Stimulated activated naive CD8-positive, alpha-beta T cell treated with anti-CD3 and anti-CD28 coated beads, Interleukin-15, amount 100 ng/mL, for 72 hours (primary cell): ENCODE measurements at regions not wholly inside any gene's neighbourhood (a gene's known extent, or its start where the extent isn't known, plus 50 kb on each side); places are given as distances from the start of the nearest gene placed in this dataset.
A peak's percentile ranks its signal among the peaks of the same experiment; 100 is the strongest.

Source experiments
- ATAC-seq: fragments of 150-1000 bp; cut with Tn5 transposase; 2 replicates; pipeline ENCODE4 v1.10.0; 2021; ENCODE audit warnings: mild to moderate bottlenecking, moderate library complexity
- DNase-seq, 2 donors: peaks; one replicate each; pipeline ENCODE4 v3.0.0; 2021 to 2022
- H3K27ac Mint-ChIP-seq, 2 donors: one replicate each; pipeline ENCODE4 v1.8.0; 2022; ENCODE audit warnings: mild to moderate bottlenecking in 2 of 2, mixed read lengths in 2 of 2, moderate library complexity in 2 of 2
- H3K27me3 Mint-ChIP-seq: one replicate; pipeline ENCODE4 v1.8.0; 2022; ENCODE audit warnings: mixed read lengths
- H3K4me1 Mint-ChIP-seq: one replicate; pipeline ENCODE4 v1.8.0; 2022; ENCODE audit warnings: mild to moderate bottlenecking, mixed read lengths
- H3K4me3 Mint-ChIP-seq, 2 donors: one replicate each; pipeline ENCODE4 v1.8.0; 2022; ENCODE audit warnings: mild to moderate bottlenecking in 2 of 2, mixed read lengths in 2 of 2, moderate library complexity in 1 of 2
- H3K9me3 Mint-ChIP-seq, 2 donors: one replicate each; pipeline ENCODE4 v1.8.0; 2022; ENCODE audit warnings: mixed read lengths in 2 of 2

- Mint-ChIP-seq H3K4me3 (no peak overlapping the region), H3K9me3 (no peaks in the 10 kb centered on the region)
- no peak for ATAC-seq
These were observed 390.7 kb upstream of the RGMA start for GRCh38 chr15:93479715-93480114.

GRCh38 chr15:93478947-93479346 is 389.9 kb upstream of the RGMA start:
- Mint-ChIP-seq H3K27me3 (no peaks in the 10 kb centered on the region), H3K4me1 (no peaks in the 10 kb centered on the region), H3K4me3 (no peak overlapping the region), H3K27ac (no peak overlapping the region), H3K9me3 (no peaks in the 10 kb centered on the region)
- ATAC-seq (no peak), DNase-seq (no peak)

More at GRCh38 chr15:93479715-93480114, 390.7 kb upstream of the RGMA start:
- Mint-ChIP-seq H3K4me1 (no peaks in the 10 kb centered on the region), H3K27ac (no peak overlapping the region), H3K27me3 (no peaks in the 10 kb centered on the region)
- no peak for DNase-seq

DNA sequence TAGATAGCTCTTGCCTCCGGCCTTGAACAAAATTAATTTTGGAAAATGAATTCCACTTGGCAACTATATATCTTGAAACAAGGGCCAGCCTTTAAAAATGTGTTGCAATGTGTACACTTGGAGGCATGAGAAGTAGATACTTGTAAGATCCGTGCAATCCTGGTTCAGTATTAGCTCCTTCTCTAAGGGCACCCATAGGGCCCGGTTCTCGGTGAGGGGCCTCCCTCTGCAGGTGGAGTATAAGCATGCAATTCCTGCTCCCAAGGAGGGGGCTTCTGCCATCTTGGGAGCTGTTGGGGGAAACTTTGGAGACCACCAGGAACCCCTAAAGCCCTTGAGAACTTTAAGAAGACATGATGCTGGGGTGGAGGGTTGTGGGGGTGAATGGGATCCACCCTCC is 388.7 kb upstream of the RGMA start:
- Mint-ChIP-seq H3K9me3 (no peaks in the 10 kb centered on the region), H3K4me1 (no peaks in the 10 kb centered on the region), H3K4me3 (no peak overlapping the region), H3K27ac (no peak overlapping the region), H3K27me3 (no peaks in the 10 kb centered on the region)
- ATAC-seq (no peak), DNase-seq (no peak)

DNA sequence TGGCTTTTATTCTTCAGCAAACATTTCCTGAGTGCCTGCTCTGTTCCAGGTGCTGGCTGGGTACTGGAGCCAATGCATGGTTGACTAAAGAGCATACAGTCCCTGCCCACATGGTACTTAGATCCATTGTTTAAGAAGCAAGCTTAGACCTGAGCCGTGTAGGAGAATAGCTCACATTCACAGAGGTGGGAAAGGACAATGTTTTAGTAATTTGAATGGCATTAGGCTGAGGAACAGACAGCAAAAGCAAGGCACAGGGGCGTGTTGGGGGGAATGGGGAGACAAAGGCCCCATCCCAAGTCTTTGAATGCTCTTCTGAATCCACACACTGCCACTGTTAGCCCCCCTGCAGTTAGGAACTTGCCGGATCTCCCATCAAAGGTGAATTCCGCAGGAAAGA is 388.2 kb upstream of the RGMA start:
- Mint-ChIP-seq H3K9me3 (no peaks in the 10 kb centered on the region), H3K27me3 (no peaks in the 10 kb centered on the region), H3K27ac (no peak overlapping the region), H3K4me1 (no peaks in the 10 kb centered on the region), H3K4me3 (no peak overlapping the region)
- ATAC-seq (no peak), DNase-seq (no peak)

DNA sequence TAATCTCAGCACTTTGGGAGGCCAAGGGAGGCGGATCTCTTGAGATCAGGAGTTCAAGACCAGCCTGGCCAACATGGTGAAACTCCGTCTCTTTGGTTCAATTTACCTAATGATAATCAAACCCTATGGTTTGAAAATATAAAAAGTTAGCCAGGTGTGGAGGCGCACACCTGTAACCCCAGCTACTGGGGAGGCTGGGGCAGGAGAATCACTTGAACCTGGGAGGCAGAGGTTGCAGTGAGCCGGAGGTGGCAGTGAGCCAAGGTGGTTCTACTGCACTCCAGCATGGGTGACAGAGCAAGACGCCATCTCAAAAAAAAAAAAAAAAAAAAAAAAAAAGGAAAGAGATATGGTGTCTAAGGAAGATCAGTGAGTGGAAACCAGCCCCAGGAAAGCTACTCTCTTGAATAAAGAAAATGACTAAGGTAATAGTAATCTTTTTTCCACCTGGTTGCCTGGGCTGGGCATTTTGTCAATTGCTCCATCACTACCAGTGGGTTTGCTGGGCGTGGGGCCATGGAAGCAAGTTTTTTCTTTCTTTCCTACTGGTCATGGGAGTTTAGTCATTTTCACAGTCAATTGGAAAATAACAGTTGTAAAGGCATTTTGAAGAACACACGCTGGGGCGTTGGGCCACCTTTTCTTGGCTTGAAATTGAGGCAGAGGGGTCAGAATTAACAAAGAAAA is 387.6 kb upstream of the RGMA start:
- ATAC-seq (no peak), DNase-seq (no peak)
- no peaks in the 10 kb centered on the region for H3K27me3 Mint-ChIP-seq
- no peak overlapping the region for H3K27ac Mint-ChIP-seq
- H3K4me1 Mint-ChIP-seq, result no peaks in the 10 kb centered on the region
- H3K4me3 Mint-ChIP-seq, result no peak overlapping the region
- H3K9me3 Mint-ChIP-seq, result no peaks in the 10 kb centered on the region

DNA sequence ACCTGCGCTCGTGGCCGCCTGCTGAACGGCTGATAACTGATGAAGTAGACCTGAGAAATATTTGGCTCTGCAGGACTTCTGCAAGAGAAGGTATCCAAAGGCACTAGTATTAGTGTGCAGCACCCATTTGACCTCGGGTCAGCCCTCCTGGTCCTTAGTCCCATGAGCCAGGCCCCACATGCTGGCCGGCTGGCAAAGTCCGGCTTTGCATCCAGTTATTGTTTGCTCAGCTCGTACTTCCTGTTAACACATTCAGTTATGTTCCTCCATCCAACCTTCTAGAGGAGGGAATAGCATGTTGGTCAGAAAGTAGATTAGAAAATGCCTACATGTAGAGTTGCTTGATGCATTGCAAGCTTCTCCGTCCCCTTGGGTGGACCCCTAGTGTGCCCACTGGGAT is 385.7 kb upstream of the RGMA start:
- Mint-ChIP-seq H3K4me3 (no peak overlapping the region), H3K9me3 (no peaks in the 10 kb centered on the region), H3K27ac (no peak overlapping the region), H3K4me1 (no peaks in the 10 kb centered on the region), H3K27me3 (no peaks in the 10 kb centered on the region)
- ATAC-seq (no peak), DNase-seq (no peak)

GRCh38 chr15:93469994-93470393 is 381.0 kb upstream of the RGMA start:
- Mint-ChIP-seq H3K4me1 (no peaks in the 10 kb centered on the region), H3K9me3 (no peaks in the 10 kb centered on the region), H3K27ac (no peak overlapping the region), H3K27me3 (no peaks in the 10 kb centered on the region), H3K4me3 (no peak overlapping the region)
- no peak for DNase-seq
- ATAC-seq, result no peak

GRCh38 chr15:93467337-93467736 is 378.3 kb upstream of the RGMA start:
- DNase-seq, result no peak

GRCh38 chr15:93466380-93466779 is 377.4 kb upstream of the RGMA start:
- no peaks in the 10 kb centered on the region for H3K9me3 Mint-ChIP-seq
- no peak overlapping the region for H3K27ac Mint-ChIP-seq
- no peak for DNase-seq
- no peak for ATAC-seq
- H3K4me1 Mint-ChIP-seq, result no peaks in the 10 kb centered on the region
- no peak overlapping the region for H3K4me3 Mint-ChIP-seq
- peaks cover 3% of the 10 kb centered on the region for H3K27me3 Mint-ChIP-seq

More at GRCh38 chr15:93467337-93467736, 378.3 kb upstream of the RGMA start:
- H3K27me3 Mint-ChIP-seq, result no peaks in the 10 kb centered on the region
- no peak overlapping the region for H3K4me3 Mint-ChIP-seq
- no peaks in the 10 kb centered on the region for H3K9me3 Mint-ChIP-seq
- H3K27ac Mint-ChIP-seq, result no peak overlapping the region
- no peak for ATAC-seq
- no peaks in the 10 kb centered on the region for H3K4me1 Mint-ChIP-seq

DNA sequence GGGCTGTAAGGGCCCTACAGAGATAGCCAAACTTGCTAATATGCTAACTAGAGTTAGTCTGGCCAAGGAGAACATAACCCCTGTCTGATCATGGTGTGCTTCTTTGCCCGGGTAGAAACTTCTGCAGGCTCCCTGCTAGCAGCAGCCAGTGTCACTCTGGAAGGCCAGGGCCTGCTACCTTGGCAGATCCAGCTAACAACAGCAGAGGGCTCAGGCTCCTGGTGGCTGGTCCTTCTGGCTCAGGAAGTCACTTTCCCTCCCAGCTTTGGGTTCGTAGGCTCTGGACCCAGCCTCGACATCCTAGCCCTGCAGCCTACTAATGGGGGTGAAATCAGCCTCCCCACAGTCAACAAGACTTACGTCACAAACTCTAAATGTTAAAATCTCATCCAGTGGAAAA is 373.7 kb upstream of the RGMA start:
- H3K4me3 Mint-ChIP-seq, result no peak overlapping the region
- peaks cover 7% of the 10 kb centered on the region for H3K27me3 Mint-ChIP-seq
- ATAC-seq (no peak), DNase-seq (no peak)
- no peaks in the 10 kb centered on the region for H3K9me3 Mint-ChIP-seq
- no peak overlapping the region for H3K27ac Mint-ChIP-seq
- H3K4me1 Mint-ChIP-seq, result no peaks in the 10 kb centered on the region

DNA sequence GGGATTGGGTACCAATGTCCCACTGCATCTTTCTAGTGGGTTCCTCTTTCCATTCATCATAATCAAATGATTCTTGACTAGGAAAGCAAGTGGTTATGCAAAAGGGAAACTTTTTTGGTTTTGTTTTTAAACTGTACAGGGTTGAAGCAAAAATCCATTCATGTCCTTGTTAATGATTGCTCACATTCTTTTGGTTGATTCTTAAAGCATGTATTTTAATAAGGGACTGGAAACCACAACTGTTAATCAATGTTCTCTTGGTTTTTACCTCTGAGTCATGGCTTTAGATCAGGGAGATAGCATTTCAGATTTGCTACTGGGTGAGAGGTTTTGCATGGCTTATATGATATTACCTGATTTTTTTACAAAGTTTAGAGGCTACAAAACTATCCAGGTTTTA is 371.7 kb upstream of the RGMA start:
- no peak for ATAC-seq
- no peak overlapping the region for H3K4me3 Mint-ChIP-seq
- peaks cover 7% of the 10 kb centered on the region for H3K27me3 Mint-ChIP-seq
- H3K9me3 Mint-ChIP-seq, result no peaks in the 10 kb centered on the region
- H3K27ac Mint-ChIP-seq, result peak overlapping the region in 1 of 2 donors; percentile 27
- H3K4me1 Mint-ChIP-seq, result no peaks in the 10 kb centered on the region
- no peak for DNase-seq

GRCh38 chr15:93459396-93459795 is 370.4 kb upstream of the RGMA start:
- H3K4me1 Mint-ChIP-seq, result no peaks in the 10 kb centered on the region
- ATAC-seq, result no peak

DNA sequence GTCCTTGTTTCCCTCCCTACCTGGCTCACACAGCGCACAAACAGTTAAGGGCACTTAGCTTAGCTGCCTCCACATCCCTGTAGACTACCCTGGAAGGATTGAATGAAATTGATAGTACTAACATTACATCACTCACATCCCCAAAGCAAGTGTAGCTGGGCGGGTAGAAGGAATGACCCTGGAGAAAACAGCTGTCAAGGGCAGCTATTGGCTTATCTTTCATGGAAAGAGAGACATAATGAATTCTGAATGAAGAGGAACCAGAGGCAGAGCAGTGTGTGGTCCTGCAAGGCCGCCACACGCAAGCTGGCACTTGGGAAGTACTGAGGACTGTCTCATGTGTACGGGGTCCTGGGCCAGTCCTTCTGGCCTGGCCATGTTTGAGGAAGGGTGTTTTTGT is 369.6 kb upstream of the RGMA start:
- peaks cover 7% of the 10 kb centered on the region for H3K27me3 Mint-ChIP-seq

More at GRCh38 chr15:93459396-93459795, 370.4 kb upstream of the RGMA start:
- Mint-ChIP-seq H3K9me3 (no peaks in the 10 kb centered on the region), H3K4me3 (no peak overlapping the region), H3K27me3 (peaks cover 7% of the 10 kb centered on the region), H3K27ac (no peak overlapping the region)
- no peak for DNase-seq

GRCh38 chr15:93454788-93455187 is 365.8 kb upstream of the RGMA start:
- no peak for DNase-seq
- H3K4me1 Mint-ChIP-seq, result no peaks in the 10 kb centered on the region
- H3K27ac Mint-ChIP-seq, result no peak overlapping the region
- no peaks in the 10 kb centered on the region for H3K27me3 Mint-ChIP-seq
- ATAC-seq, result no peak
- H3K4me3 Mint-ChIP-seq, result no peak overlapping the region
- no peaks in the 10 kb centered on the region for H3K9me3 Mint-ChIP-seq

More for the DNA sequence above, 369.6 kb upstream of the RGMA start:
- Mint-ChIP-seq H3K4me3 (no peak overlapping the region), H3K9me3 (no peaks in the 10 kb centered on the region), H3K27ac (no peak overlapping the region), H3K4me1 (no peaks in the 10 kb centered on the region)
- DNase-seq (no peak), ATAC-seq (no peak)

DNA sequence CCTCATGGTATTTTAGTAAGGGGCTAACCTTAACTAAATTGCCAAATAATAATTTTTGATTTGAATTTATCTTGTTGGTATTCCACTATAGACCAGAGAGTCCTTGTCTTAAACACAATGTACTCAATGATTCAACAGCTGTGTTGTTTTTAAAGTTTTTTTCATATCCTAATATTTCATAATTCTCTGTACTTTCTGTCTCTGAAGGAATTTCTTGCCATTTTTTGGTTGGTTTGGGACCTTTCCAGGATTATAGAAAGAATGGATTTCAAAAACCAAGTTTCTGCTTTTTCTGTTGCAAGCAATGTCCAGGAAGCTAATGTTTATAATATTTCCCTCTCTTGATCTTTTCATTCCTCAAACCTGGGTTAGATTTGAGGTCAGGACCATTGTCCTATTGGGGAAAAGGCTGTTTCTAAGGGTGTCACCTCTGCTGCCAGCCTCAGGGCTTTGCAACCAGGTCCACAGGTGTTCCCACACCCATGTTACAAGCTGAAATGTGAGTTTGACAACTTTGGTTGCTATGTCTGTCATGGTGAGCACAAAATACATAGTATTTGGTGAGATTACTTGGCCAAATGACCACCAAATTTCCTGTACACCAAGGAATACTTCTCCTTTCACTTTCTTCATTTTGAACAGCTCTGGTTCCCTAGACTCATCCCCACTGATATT is 363.7 kb upstream of the RGMA start:
- H3K9me3 Mint-ChIP-seq, result no peaks in the 10 kb centered on the region

GRCh38 chr15:93451822-93452221 is 362.8 kb upstream of the RGMA start:
- Mint-ChIP-seq H3K4me3 (no peak overlapping the region), H3K27ac (no peak overlapping the region), H3K9me3 (no peaks in the 10 kb centered on the region), H3K27me3 (no peaks in the 10 kb centered on the region), H3K4me1 (no peaks in the 10 kb centered on the region)
- DNase-seq (no peak), ATAC-seq (no peak)

More for the DNA sequence above, 363.7 kb upstream of the RGMA start:
- Mint-ChIP-seq H3K27ac (peak overlapping the region in 1 of 2 donors; percentile 13), H3K4me3 (no peak overlapping the region), H3K27me3 (no peaks in the 10 kb centered on the region), H3K4me1 (no peaks in the 10 kb centered on the region)
- no peak for DNase-seq
- ATAC-seq, result no peak

- Mint-ChIP-seq H3K27me3 (no peaks in the 10 kb centered on the region), H3K4me1 (no peaks in the 10 kb centered on the region), H3K4me3 (no peak overlapping the region), H3K9me3 (no peaks in the 10 kb centered on the region), H3K27ac (no peak overlapping the region)
- DNase-seq (no peak), ATAC-seq (no peak)
These were observed 362.3 kb upstream of the RGMA start for GRCh38 chr15:93451265-93451664.
